OCI-LY1 (cell line): ENCODE measurements at regions not wholly inside any gene's neighbourhood (a gene's known extent, or its start where the extent isn't known, plus 50 kb on each side); places are given as distances from the start of the nearest gene placed in this dataset.

Source experiments
- H2AFZ ChIP-seq: fragments of 200-600 bp; sonication (generic), shearing (Covaris generic); 2 replicates; pipeline ENCODE4 v1.6.0; 2014; ENCODE audit warnings: antibody characterized with exemption, mild to moderate bottlenecking, low read length
- H3F3A ChIP-seq: fragments of 200-600 bp; sonication (generic), shearing (Covaris generic); 2 replicates; pipeline ENCODE4 v1.6.0; 2014; ENCODE audit warnings: mild to moderate bottlenecking, antibody characterized with exemption, low read length, moderate library complexity; ENCODE audit not compliant: insufficient read depth
- H3K27ac ChIP-seq: fragments of 200-600 bp; sonication (generic); 2 replicates; pipeline ENCODE4 v1.5.1; 2014; ENCODE audit warnings: low read length, mixed run types, mild to moderate bottlenecking, low read depth; ENCODE audit not compliant: poor library complexity, severe bottlenecking
- H3K27me3 ChIP-seq: fragments of 200-600 bp; sonication (generic); 2 replicates; pipeline ENCODE4 v1.6.0; 2014; ENCODE audit warnings: antibody characterized with exemption, mild to moderate bottlenecking, low read length, moderate library complexity; ENCODE audit not compliant: insufficient read depth
- H3K36me3 ChIP-seq: fragments of 200-600 bp; sonication (generic); 2 replicates; pipeline ENCODE4 v1.6.1; 2014; ENCODE audit warnings: mild to moderate bottlenecking, antibody characterized with exemption, low read length, moderate library complexity, mixed read lengths; ENCODE audit not compliant: insufficient read depth
- H3K4me1 ChIP-seq: fragments of 200-600 bp; sonication (generic); 2 replicates; pipeline ENCODE4 v1.5.1; 2014; ENCODE audit warnings: mild to moderate bottlenecking, low read length, moderate library complexity; ENCODE audit not compliant: insufficient read depth, severe bottlenecking
- H3K4me2 ChIP-seq: fragments of 200-600 bp; sonication (generic), shearing (Covaris generic); 2 replicates; pipeline ENCODE4 v1.6.1; 2014; ENCODE audit warnings: low read length
- H3K4me3 ChIP-seq: fragments of 200-600 bp; sonication (generic); 2 replicates; pipeline ENCODE4 v1.5.1; 2014; ENCODE audit warnings: low read length, low read depth, mild to moderate bottlenecking, mixed read lengths; ENCODE audit not compliant: poor library complexity, severe bottlenecking
- H3K79me2 ChIP-seq: fragments of 200-600 bp; shearing (Covaris generic); 2 replicates; pipeline ENCODE4 v1.6.1; 2016; ENCODE audit warnings: mixed run types, low read length, mixed read lengths; ENCODE audit not compliant: insufficient read depth
- H3K9ac ChIP-seq: fragments of 200-600 bp; sonication (generic), shearing (Covaris generic); 2 replicates; pipeline ENCODE4 v1.6.1; 2014; ENCODE audit warnings: mild to moderate bottlenecking, low read length, mixed read lengths
- H3K9me2 ChIP-seq: fragments of 200-600 bp; sonication (generic), shearing (Covaris generic); 2 replicates; pipeline ENCODE4 v1.6.1; 2014; ENCODE audit warnings: low read depth, mild to moderate bottlenecking, low read length, mixed read lengths
- H3K9me3 ChIP-seq: fragments of 200-600 bp; shearing (Covaris generic); 2 replicates; pipeline ENCODE4 v1.6.1; 2014; ENCODE audit warnings: low read length, mixed read lengths
- H4K20me1 ChIP-seq: fragments of 200-600 bp; sonication (generic), shearing (Covaris generic); 2 replicates; pipeline ENCODE4 v1.6.0; 2016; ENCODE audit warnings: mild to moderate bottlenecking, low read length; ENCODE audit not compliant: insufficient read depth
- EZH2 ChIP-seq: fragments of 200-600 bp; sonication (generic), shearing (Covaris generic); IDR thresholded peaks from 2 replicates; pipeline ENCODE4 v1.8.0; 2017; ENCODE audit warnings: borderline replicate concordance, mixed run types, mild to moderate bottlenecking, antibody characterized with exemption, low read length, moderate library complexity, mixed read lengths
- TF ChIP-seq, protein P1 (sequence below): fragments of 200-600 bp; sonication (generic), shearing (Covaris generic); IDR thresholded peaks from 2 replicates; pipeline ENCODE4 v1.5.1; 2017; ENCODE audit warnings: mild to moderate bottlenecking, antibody characterized with exemption, low read length, moderate library complexity, mixed read lengths

DNA sequence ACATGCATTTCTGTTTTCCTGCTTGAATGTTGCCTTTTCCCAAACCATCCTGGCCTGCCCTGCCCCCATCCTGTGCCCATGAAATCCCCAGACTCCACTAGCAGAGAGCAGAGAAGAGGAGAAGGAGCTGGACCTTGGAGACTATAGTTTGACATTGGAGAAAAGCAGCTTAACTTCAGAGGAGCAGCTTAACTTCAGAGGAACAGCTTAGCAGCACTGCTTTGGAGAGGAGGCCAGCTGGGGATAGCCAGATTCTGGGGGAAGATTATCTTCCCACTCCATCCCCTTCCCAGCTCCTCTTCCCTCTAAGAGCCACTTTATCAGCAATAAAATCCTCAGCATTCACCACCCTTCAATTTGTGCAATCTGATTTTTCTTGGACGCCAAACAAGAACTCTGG lies 443.0 kb downstream of the PCDH10 start:
- Histone ChIP-seq H3K9ac (no peak overlapping the region), H3K27me3 (no peaks in the 10 kb centered on the region), H3K27ac (no peak overlapping the region), H3K36me3 (no peaks in the 10 kb centered on the region), H3K9me2 (no peaks in the 10 kb centered on the region), H3K4me1 (peaks cover 6% of the 10 kb centered on the region), H3K4me3 (no peak overlapping the region), H3K4me2 (no peak overlapping the region), H2AFZ (no peak overlapping the region), H3F3A (no peaks in the 10 kb centered on the region), H3K79me2 (no peaks in the 10 kb centered on the region), H4K20me1 (no peaks in the 10 kb centered on the region), H3K9me3 (no peaks in the 10 kb centered on the region)
- TF ChIP-seq, protein P1, sequence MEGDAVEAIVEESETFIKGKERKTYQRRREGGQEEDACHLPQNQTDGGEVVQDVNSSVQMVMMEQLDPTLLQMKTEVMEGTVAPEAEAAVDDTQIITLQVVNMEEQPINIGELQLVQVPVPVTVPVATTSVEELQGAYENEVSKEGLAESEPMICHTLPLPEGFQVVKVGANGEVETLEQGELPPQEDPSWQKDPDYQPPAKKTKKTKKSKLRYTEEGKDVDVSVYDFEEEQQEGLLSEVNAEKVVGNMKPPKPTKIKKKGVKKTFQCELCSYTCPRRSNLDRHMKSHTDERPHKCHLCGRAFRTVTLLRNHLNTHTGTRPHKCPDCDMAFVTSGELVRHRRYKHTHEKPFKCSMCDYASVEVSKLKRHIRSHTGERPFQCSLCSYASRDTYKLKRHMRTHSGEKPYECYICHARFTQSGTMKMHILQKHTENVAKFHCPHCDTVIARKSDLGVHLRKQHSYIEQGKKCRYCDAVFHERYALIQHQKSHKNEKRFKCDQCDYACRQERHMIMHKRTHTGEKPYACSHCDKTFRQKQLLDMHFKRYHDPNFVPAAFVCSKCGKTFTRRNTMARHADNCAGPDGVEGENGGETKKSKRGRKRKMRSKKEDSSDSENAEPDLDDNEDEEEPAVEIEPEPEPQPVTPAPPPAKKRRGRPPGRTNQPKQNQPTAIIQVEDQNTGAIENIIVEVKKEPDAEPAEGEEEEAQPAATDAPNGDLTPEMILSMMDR = no peak
- no peak for TF ChIP-seq EZH2

DNA sequence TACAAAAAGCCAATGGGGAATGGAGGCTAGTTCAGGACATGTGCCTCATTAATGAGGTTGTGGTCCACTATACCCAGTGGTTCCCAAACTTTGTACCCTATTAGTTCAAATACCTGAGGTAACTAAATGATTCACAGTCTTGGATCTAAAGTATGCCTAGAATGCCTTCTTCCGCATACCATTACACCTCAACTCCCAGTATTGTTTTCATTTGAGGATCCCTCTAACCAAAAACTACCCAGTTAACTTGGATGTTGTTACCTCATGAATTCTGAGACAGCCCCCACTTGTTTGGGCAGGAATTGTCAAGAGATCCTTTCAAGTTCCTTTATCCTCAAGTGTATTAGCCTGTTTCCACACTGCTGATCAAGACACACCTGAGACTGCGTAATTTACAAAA lies 439.2 kb downstream of the PCDH10 start:
- H3K4me2 ChIP-seq = no peak overlapping the region
- H3K9me2 ChIP-seq = no peaks in the 10 kb centered on the region
- no peaks in the 10 kb centered on the region for H3K36me3 ChIP-seq
- no peak overlapping the region for H2AFZ ChIP-seq
- no peak for TF ChIP-seq EZH2
- TF ChIP-seq, protein P1 = no peak
- no peak overlapping the region for H3K4me3 ChIP-seq
- no peak overlapping the region for H3K9ac ChIP-seq
- H3F3A ChIP-seq = no peaks in the 10 kb centered on the region
- no peaks in the 10 kb centered on the region for H3K27me3 ChIP-seq
- no peaks in the 10 kb centered on the region for H3K79me2 ChIP-seq
- H4K20me1 ChIP-seq = no peaks in the 10 kb centered on the region
- H3K4me1 ChIP-seq = peaks cover 10% of the 10 kb centered on the region
- H3K9me3 ChIP-seq = no peaks in the 10 kb centered on the region
- H3K27ac ChIP-seq = no peak overlapping the region

DNA sequence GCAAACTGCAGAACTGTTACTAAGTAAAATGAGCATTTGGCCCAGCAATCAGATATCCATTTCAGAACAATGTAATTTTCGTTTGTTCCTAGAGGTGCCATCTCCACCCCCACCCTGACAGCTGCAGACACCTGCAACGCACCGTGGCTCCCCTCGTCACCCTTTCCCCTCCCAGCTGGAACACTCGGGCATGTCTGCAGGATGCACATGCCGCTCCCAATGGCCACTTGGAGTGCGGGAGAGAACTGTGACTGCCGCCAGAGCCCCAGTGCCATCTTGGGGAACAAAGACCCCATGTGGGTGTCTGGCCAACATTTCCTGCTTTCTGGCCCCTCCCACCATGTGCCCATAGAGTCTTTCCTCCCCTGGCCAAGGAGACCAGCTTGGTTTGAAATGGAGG lies 436.2 kb downstream of the PCDH10 start:
- H3K27me3 ChIP-seq = no peaks in the 10 kb centered on the region
- H3F3A ChIP-seq = no peaks in the 10 kb centered on the region
- H2AFZ ChIP-seq = no peak overlapping the region
- 0 out of 2 replicates have a peak overlapping the region, but pooled peaks have one; percentile 2 for H3K4me2 ChIP-seq
- H4K20me1 ChIP-seq = no peaks in the 10 kb centered on the region
- no peak overlapping the region for H3K9ac ChIP-seq
- no peaks in the 10 kb centered on the region for H3K36me3 ChIP-seq
- peaks cover 10% of the 10 kb centered on the region for H3K4me1 ChIP-seq
- no peaks in the 10 kb centered on the region for H3K79me2 ChIP-seq
- no peak overlapping the region for H3K4me3 ChIP-seq
- no peak overlapping the region for H3K27ac ChIP-seq
- TF ChIP-seq, protein P1 = no peak
- no peak for TF ChIP-seq EZH2
- no peaks in the 10 kb centered on the region for H3K9me2 ChIP-seq
- no peaks in the 10 kb centered on the region for H3K9me3 ChIP-seq
